Left lung (tissue), 4 donors: ENCODE measurements at regions not wholly inside any gene's neighbourhood (a gene's known extent, or its start where the extent isn't known, plus 50 kb on each side); places are given as distances from the start of the nearest gene placed in this dataset.

Source experiments
- ATAC-seq: fragments of 200-7000 bp; cut with Tn5 transposase; one replicate; pipeline ENCODE4 v1.9.1; 2020; ENCODE audit warnings: moderate library complexity
- DNase-seq, 4 donors: peaks; one replicate each; pipeline ENCODE4 v3.0.0-alpha.2; 2013 to 2020
- H3K27ac ChIP-seq, 2 donors: fragments of 200-600 bp; sonication (generic) in 1 of 2; one replicate each; pipeline versions ENCODE4 v1.5.0 to v1.8.0; 2020 to 2021
- H3K27me3 ChIP-seq, 2 donors: fragments of 200-600 bp; sonication (generic) in 1 of 2; one replicate each; pipeline versions ENCODE4 v1.5.0 to v1.8.0; 2020 to 2021
- H3K36me3 ChIP-seq, 2 donors: fragments of 200-600 bp; sonication (generic) in 1 of 2; one replicate each; pipeline versions ENCODE4 v1.5.0 to v1.8.0; 2020 to 2021
- H3K4me1 ChIP-seq, 2 donors: fragments of 200-600 bp; one replicate each; pipeline ENCODE4 v1.8.0; 2021
- H3K4me3 ChIP-seq, 2 donors: fragments of 200-600 bp; sonication (generic) in 1 of 2; one replicate each; pipeline versions ENCODE4 v1.5.0 to v1.8.0; 2020 to 2021; ENCODE audit warnings: mild to moderate bottlenecking in 1 of 2
- H3K9me3 ChIP-seq, 2 donors: fragments of 200-600 bp; sonication (generic) in 1 of 2; one replicate each; pipeline versions ENCODE4 v1.5.0 to v1.8.0; 2020 to 2021
- CTCF ChIP-seq, 2 donors: fragments of 200-600 bp; sonication (generic) in 1 of 2; IDR thresholded peaks; one replicate each; pipeline versions ENCODE4 v1.5.0 to v1.8.0; 2021; ENCODE audit warnings: antibody characterized with exemption in 2 of 2
- intact Hi-C, 2 donors: fragments of 100-400 bp; cut with DNase I; formaldehyde crosslinking; loops; one replicate each; pipeline versions ENCODE4 v1.11.2 to v1.14.2; 2022
- donor health status: DM: no; HTN: yes; CAD: no.
- donor health status: DM: no; HTN: no; CAD: no.

DNA sequence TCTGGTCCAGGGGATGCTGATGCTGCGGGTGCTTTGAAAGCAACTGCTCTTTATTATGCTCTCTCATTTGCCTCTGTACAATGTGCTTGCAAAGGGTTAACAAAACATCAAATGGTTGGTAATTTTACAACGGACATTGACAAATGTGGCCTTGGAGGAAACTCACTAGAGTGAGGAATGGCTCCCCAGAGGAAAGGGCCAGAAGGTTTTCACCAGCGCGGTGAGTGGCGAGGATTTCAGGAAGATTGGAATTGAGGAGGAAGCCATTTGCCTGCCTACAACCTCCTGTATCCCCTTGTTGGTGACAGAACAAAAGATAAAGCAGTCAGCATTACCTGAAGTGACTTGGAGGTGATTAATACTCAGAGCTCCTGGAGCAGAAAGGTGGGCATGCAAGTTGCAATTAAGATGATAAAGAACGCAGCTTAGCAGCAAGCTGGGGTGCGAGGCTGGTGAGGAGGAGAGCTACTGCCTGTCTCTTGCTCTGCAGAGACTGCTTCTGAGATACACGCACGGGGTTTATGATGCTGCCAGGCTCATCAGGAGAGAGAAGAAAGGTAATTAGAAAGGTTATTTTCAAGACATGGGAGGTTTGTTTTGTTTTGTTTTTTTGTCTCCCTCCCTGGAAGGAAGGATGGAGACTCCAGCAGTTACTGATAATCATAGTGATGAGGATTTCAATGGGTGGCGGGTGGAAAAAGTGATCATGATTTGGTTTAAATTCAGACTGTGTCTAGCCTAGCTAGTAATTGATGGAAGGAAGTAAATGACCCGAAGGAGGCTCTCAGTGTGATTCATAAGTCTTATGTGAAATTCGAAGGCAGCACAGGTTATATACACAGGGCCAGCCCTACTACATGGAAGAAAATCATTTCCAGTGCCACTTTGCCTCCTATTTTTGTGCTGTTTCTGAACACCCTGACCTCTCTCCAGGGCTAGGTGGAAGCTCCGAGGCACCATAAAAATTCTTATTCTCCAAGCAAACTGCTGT lies 141.6 kb upstream of the DTNBP1 start:
- Histone ChIP-seq H3K27ac (no peak overlapping the region), H3K4me3 (no peak overlapping the region), H3K36me3 (no peaks in the 10 kb centered on the region), H3K27me3 (no peaks in the 10 kb centered on the region), H3K9me3 (no peaks in the 10 kb centered on the region), H3K4me1 (no peaks in the 10 kb centered on the region)
- DNase-seq, result no peak
- ATAC-seq, result no peak
- no peak for TF ChIP-seq CTCF (IDR thresholded peaks at IDR 0.05)
- intact Hi-C loops, result no loop called here

DNA sequence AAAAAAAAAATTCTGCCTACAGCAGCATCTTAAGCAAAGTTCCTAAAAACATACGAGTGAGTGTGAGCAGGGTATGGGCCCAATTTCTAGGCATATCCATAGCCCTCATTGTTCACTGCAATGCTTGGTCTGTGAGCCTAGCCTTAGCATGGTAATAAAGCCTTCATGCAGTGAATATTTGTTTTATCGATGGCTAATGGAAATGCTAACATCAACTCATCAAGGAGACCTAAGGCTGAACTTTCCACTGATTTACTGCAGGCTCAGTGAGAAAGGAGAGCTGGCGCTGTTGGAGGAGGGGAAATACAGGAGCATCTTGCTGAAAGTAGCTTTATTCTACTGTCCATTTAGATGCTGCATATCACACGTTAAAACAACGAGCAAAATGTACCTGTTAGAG lies 139.6 kb upstream of the DTNBP1 start:
- Histone ChIP-seq H3K4me1 (no peaks in the 10 kb centered on the region), H3K27me3 (no peaks in the 10 kb centered on the region), H3K4me3 (no peak overlapping the region), H3K27ac (no peak overlapping the region), H3K9me3 (peaks cover 0 to 12% of the 10 kb centered on the region in 2 donors), H3K36me3 (no peaks in the 10 kb centered on the region)
- intact Hi-C loops, result no loop called here
- no peak for ATAC-seq
- DNase-seq, result no peak
- no peak for TF ChIP-seq CTCF (IDR thresholded peaks at IDR 0.05)

- no peak for ATAC-seq
- intact Hi-C loops, result no loop called here
Observed at GRCh38 chr6:15801912-15802311, 139.1 kb upstream of the DTNBP1 start.

DNA sequence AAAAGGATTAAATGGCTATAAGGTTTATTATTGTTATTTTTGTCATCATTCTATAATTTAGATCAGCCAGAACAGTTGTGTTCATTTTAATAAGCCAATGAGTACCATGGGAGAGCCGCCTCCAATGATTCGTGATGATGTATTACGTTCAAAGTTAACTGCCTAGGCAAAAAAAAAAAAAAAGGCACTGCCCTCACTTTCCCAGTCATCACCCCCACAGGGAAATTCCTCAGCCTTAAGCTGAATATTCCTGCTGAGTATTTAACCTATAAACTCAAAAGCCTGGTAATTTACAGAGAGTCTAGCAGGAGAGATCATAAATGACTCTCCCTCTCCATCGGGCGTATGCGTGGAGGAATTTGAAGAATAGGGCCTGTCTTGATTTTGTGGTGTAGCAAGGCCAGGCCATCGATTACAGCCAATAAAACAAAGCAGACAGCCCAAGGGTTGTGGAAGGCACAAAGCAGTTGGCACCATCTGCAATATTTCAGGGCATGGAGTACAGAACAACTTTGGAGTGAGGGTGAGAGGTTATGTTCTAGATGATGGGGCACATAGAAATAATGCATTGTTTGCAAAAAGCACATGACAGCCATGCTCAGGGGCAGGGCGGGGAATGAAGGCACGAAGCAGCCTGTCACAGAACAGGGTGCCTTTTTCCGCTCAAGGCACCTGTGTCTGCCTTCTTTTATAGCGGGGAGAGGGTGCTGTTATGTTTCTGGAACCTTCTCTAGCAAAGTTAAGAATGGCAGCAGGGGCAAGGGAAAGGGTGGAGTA lies 138.2 kb upstream of the DTNBP1 start:
- intact Hi-C loops, result no loop called here
- H3K4me3 ChIP-seq, result no peak overlapping the region
- H3K4me1 ChIP-seq, result no peaks in the 10 kb centered on the region
- no peaks in the 10 kb centered on the region for H3K27me3 ChIP-seq
- TF ChIP-seq CTCF (IDR thresholded peaks at IDR 0.05), result no peak
- H3K9me3 ChIP-seq, result peaks cover 0 to 16% of the 10 kb centered on the region in 2 donors
- H3K36me3 ChIP-seq, result no peaks in the 10 kb centered on the region
- ATAC-seq, result no peak
- no peak for DNase-seq
- no peak overlapping the region for H3K27ac ChIP-seq

More at GRCh38 chr6:15801912-15802311, 139.1 kb upstream of the DTNBP1 start:
- no peak for DNase-seq
- no peak overlapping the region for H3K27ac ChIP-seq
- no peaks in the 10 kb centered on the region for H3K27me3 ChIP-seq
- H3K9me3 ChIP-seq, result peaks cover 0 to 16% of the 10 kb centered on the region in 2 donors
- no peak for TF ChIP-seq CTCF (IDR thresholded peaks at IDR 0.05)
- H3K4me1 ChIP-seq, result no peaks in the 10 kb centered on the region
- H3K36me3 ChIP-seq, result no peaks in the 10 kb centered on the region
- H3K4me3 ChIP-seq, result no peak overlapping the region
